HG03280 (cell line): ENCODE measurements at regions not wholly inside any gene's neighbourhood (a gene's known extent, or its start where the extent isn't known, plus 50 kb on each side); places are given as distances from the start of the nearest gene placed in this dataset.

Experiments
- ATAC-seq: cut with Tn5 transposase; IDR thresholded peaks from one replicate; pipeline ENCODE4 v1.9.1; 2021; ENCODE audit warnings: mild to moderate bottlenecking, moderate library complexity; ENCODE audit not compliant: unreplicated experiment

- no peak for ATAC-seq
These were observed 51.7 kb upstream of the RTL1 start for GRCh38 chr14:100955201-100955600.

GRCh38 chr14:100962494-100962893 is 59.0 kb upstream of the RTL1 start:
- no peak for ATAC-seq

GRCh38 chr14:100965296-100965695 is 61.8 kb upstream of the RTL1 start:
- ATAC-seq, result no peak

- ATAC-seq, result no peak
These were observed 63.7 kb upstream of the RTL1 start for GRCh38 chr14:100967178-100967577.

GRCh38 chr14:100967930-100968329 is 64.4 kb upstream of the RTL1 start:
- no peak for ATAC-seq

GRCh38 chr14:100972118-100972897 is 68.8 kb upstream of the RTL1 start:
- ATAC-seq, result no peak

- no peak for ATAC-seq
These were observed 72.1 kb upstream of the RTL1 start for GRCh38 chr14:100975671-100976070.

GRCh38 chr14:100979079-100979478 is 75.6 kb upstream of the RTL1 start:
- no peak for ATAC-seq

GRCh38 chr14:100979780-100980179 is 76.3 kb upstream of the RTL1 start:
- ATAC-seq, result no peak

GRCh38 chr14:100980823-100981222 is 77.3 kb upstream of the RTL1 start:
- ATAC-seq, result no peak

- ATAC-seq, result no peak
These were observed 78.3 kb upstream of the RTL1 start for GRCh38 chr14:100981809-100982208.

GRCh38 chr14:100982353-100982752 is 78.8 kb upstream of the RTL1 start:
- no peak for ATAC-seq

- no peak for ATAC-seq
These were observed 79.2 kb upstream of the RTL1 start for GRCh38 chr14:100982762-100983161.

- no peak for ATAC-seq
These were observed 80.2 kb upstream of the RTL1 start for GRCh38 chr14:100983710-100984109.

- no peak for ATAC-seq
These were observed 84.5 kb upstream of the RTL1 start for GRCh38 chr14:100988011-100988410.

- ATAC-seq, result no peak
These were observed 84.9 kb upstream of the RTL1 start for GRCh38 chr14:100988411-100988900.

- no peak for ATAC-seq
These were observed 85.4 kb upstream of the RTL1 start for GRCh38 chr14:100988956-100989355.

- ATAC-seq, result no peak
These were observed 86.4 kb upstream of the RTL1 start for GRCh38 chr14:100989924-100990323.

GRCh38 chr14:100994082-100994481 is 90.6 kb upstream of the RTL1 start:
- ATAC-seq, result no peak

- ATAC-seq, result no peak
These were observed 91.3 kb upstream of the RTL1 start for GRCh38 chr14:100994756-100995330.

GRCh38 chr14:101000711-101001250 is 97.3 kb upstream of the RTL1 start:
- no peak for ATAC-seq
